Loucy (cell line): ENCODE measurements at regions not wholly inside any gene's neighbourhood (a gene's known extent, or its start where the extent isn't known, plus 50 kb on each side); places are given as distances from the start of the nearest gene placed in this dataset.

Experiments used
- EZH2phosphoT487 ChIP-seq: fragments of 200-600 bp; IDR thresholded peaks from 2 replicates; pipeline ENCODE4 v1.6.1; 2018; ENCODE audit warnings: antibody characterized with exemption, mild to moderate bottlenecking, moderate library complexity, borderline replicate concordance
- TF ChIP-seq, protein P1 (sequence below): fragments of 200-600 bp; sonication (generic); conservative IDR thresholded peaks from 2 replicates; pipeline ENCODE4 v1.5.1; 2014; ENCODE audit warnings: mild to moderate bottlenecking, antibody characterized with exemption, low read length

DNA sequence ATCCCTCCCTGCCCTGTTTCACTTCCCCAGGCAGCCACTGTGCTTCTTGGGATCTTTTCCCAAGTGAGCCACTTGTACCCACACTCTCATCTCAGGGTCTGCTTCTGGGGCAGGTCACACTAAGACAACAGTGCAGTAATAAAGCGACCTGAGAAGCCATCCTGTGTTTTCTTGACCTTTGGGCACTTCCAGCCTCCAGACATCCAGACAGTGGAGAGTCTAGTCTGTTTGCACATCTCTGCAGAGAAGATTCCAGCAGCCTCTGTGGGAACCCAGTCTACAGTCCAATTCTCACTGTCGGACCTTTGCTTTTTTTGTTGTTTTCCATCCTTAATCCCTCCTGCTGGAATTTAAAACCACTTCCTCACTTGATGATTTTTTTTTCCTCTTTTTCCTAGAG lies 50.3 kb upstream of the ATP6AP2 start:
- TF ChIP-seq, protein P1, sequence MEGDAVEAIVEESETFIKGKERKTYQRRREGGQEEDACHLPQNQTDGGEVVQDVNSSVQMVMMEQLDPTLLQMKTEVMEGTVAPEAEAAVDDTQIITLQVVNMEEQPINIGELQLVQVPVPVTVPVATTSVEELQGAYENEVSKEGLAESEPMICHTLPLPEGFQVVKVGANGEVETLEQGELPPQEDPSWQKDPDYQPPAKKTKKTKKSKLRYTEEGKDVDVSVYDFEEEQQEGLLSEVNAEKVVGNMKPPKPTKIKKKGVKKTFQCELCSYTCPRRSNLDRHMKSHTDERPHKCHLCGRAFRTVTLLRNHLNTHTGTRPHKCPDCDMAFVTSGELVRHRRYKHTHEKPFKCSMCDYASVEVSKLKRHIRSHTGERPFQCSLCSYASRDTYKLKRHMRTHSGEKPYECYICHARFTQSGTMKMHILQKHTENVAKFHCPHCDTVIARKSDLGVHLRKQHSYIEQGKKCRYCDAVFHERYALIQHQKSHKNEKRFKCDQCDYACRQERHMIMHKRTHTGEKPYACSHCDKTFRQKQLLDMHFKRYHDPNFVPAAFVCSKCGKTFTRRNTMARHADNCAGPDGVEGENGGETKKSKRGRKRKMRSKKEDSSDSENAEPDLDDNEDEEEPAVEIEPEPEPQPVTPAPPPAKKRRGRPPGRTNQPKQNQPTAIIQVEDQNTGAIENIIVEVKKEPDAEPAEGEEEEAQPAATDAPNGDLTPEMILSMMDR = no peak
- TF ChIP-seq EZH2phosphoT487 = no peak
